ENCODE measurements at regions not wholly inside any gene's neighbourhood (a gene's known extent, or its start where the extent isn't known, plus 50 kb on each side); places are given as distances from the start of the nearest gene placed in this dataset.

GRCh38 chr5:24196789-24197188 is 448.0 kb downstream of the CDH10 start:
- no peak for TF ChIP-seq CTCF (IDR thresholded peaks at IDR 0.05)

- no peak for TF ChIP-seq CTCF (IDR thresholded peaks at IDR 0.05)
Measured at GRCh38 chr5:24208686-24209106, 436.1 kb downstream of the CDH10 start.

DNA sequence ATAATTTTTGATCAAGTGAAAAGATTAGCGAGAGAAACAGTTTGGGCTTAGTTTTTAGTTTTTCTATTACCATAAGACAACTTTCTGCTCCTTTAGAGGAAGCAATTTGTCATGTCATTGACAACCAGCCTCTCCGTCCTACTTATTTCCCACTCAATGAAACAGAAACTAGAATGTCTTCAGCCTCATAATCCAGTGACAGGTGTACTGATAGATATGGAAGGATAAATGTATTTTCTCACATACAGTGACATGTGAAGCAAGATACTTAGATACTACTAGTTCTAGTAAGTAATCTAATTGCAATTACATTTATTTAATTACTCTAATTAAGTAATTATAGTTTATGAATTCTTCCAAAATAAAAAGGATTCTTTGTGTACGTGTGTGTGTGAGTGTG is 429.7 kb downstream of the CDH10 start:
- no peak for TF ChIP-seq CTCF (IDR thresholded peaks at IDR 0.05)

- no peak for TF ChIP-seq CTCF (IDR thresholded peaks at IDR 0.05)
Measured at GRCh38 chr5:24222876-24223275, 421.9 kb downstream of the CDH10 start.

- no peak for TF ChIP-seq CTCF (IDR thresholded peaks at IDR 0.05)
Measured at GRCh38 chr5:24225051-24225450, 419.7 kb downstream of the CDH10 start.

- TF ChIP-seq CTCF (IDR thresholded peaks at IDR 0.05), result no peak
Measured at GRCh38 chr5:24226479-24226878, 418.3 kb downstream of the CDH10 start.

DNA sequence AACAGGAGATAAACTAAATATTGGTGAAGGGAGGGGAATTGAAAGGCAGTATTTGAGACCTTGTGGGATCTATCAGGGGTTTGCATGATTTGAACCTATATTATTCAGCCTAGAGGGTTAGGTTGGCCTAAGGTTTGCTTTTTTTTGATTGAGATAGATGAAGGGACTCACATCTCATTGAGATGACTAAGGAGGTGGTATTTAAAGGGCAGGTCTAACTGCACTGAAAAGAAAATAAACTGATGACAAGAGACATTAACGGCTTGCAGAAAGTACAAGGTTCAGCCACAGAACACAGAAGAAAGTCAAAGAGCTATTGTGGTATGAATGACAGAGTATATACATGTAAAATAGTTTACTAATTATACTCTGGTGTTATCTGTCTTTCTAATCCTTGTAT is 412.7 kb downstream of the CDH10 start:
- no peak for TF ChIP-seq CTCF (IDR thresholded peaks at IDR 0.05)

DNA sequence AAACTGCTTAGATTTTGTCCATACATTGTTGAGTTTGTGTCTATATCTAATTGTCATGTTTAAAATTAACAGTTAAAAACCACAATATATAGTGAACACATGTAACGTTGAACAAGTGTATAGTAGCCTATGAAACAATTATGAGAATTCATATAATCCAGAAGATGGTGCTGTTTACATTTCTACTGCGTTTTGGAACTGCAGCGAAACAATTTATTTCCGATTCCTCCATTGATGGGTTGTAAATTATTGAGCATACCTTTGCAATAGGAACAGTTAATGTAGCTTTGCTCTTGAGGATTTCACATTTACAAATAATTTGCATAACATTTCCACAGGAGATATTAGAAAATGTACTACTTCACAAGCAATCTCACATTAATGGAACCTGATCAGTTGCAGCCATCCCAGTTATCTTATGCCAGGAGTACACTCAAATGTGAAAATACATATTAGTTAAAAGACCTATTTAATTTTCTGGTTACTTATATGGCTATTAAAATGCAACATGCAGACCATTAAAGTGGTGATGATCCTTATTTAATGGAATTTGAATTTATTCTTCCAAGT is 411.8 kb downstream of the CDH10 start:
- TF ChIP-seq CTCF (IDR thresholded peaks at IDR 0.05), result peak; percentile 58

Data from LNCAP (cell line).